WTC11 (cell line): ENCODE measurements at regions not wholly inside any gene's neighbourhood (a gene's known extent, or its start where the extent isn't known, plus 50 kb on each side); places are given as distances from the start of the nearest gene placed in this dataset.
A peak's percentile ranks its signal among the peaks of the same experiment; 100 is the strongest.

Experiments used
- ATAC-seq: fragments of 200-7000 bp; cut with Tn5 transposase; 2 replicates; pipeline ENCODE4 v1.10.0; 2021; ENCODE audit warnings: mild to moderate bottlenecking, moderate library complexity
- CTCF ChIA-PET: fragments of 300-600 bp; sonication (Branson Sonifier 250); formaldehyde crosslinking; loops from one replicate; lab custom pipeline; 2021; ENCODE audit warnings: antibody characterized with exemption; lab: Charles Lee
- POLR2A ChIA-PET: fragments of 350-600 bp; sonication (Branson Sonifier 250); formaldehyde crosslinking; loops from one replicate; lab custom pipeline; 2021; ENCODE audit warnings: antibody characterized with exemption; lab: Charles Lee
- DNase-seq: peaks from one replicate; pipeline ENCODE4 v3.0.0; 2021; ENCODE audit warnings: low spot score
- H3K27ac Mint-ChIP-seq: 2 replicates; pipeline ENCODE4 v1.8.0; 2021; ENCODE audit warnings: mixed read lengths
- H3K27me3 Mint-ChIP-seq: 2 replicates; pipeline ENCODE4 v1.8.0; 2021; ENCODE audit warnings: low read depth, mild to moderate bottlenecking, moderate library complexity, mixed read lengths
- H3K36me3 Mint-ChIP-seq: 2 replicates; pipeline ENCODE4 v1.8.0; 2021; ENCODE audit warnings: mixed read lengths
- H3K4me1 Mint-ChIP-seq: 2 replicates; pipeline ENCODE4 v1.8.0; 2022; ENCODE audit warnings: mixed read lengths
- H3K4me3 Mint-ChIP-seq: 2 replicates; pipeline ENCODE4 v1.8.0; 2021; ENCODE audit warnings: mild to moderate bottlenecking, moderate library complexity, mixed read lengths
- H3K9me3 Mint-ChIP-seq: 2 replicates; pipeline ENCODE4 v1.8.0; 2021; ENCODE audit warnings: mixed read lengths
- ETV6 ChIP-seq: sonication (generic); formaldehyde crosslinking; IDR thresholded peaks from 2 replicates; pipeline ENCODE4 v1.8.1; 2022; ENCODE audit warnings: mild to moderate bottlenecking, missing genetic modification reagents
- FOXK1 ChIP-seq: sonication (generic); formaldehyde crosslinking; IDR thresholded peaks from 2 replicates; pipeline ENCODE4 v1.8.0; 2022; ENCODE audit warnings: mild to moderate bottlenecking, moderate library complexity, missing genetic modification reagents
- JAZF1 ChIP-seq: fragments of 250-450 bp; sonication (Bioruptor Pico); IDR thresholded peaks from 2 replicates; pipeline ENCODE4 v1.9.0; 2021; ENCODE audit warnings: moderate library complexity, mild to moderate bottlenecking, inconsistent platforms
- MXD4 ChIP-seq: fragments of 250-450 bp; sonication (Bioruptor Pico); IDR thresholded peaks from 2 replicates; pipeline ENCODE4 v1.8.0; 2021; ENCODE audit warnings: mild to moderate bottlenecking, moderate library complexity, borderline replicate concordance
- NFYB ChIP-seq: sonication (generic); formaldehyde crosslinking; conservative IDR thresholded peaks from 2 replicates; pipeline ENCODE4 v1.8.0; 2022; ENCODE audit warnings: low read depth, missing genetic modification reagents
- ZNF219 ChIP-seq: sonication (generic); formaldehyde crosslinking; IDR thresholded peaks from 2 replicates; pipeline ENCODE4 v1.8.0; 2023; ENCODE audit warnings: missing genetic modification reagents, mild to moderate bottlenecking, borderline replicate concordance
- ZNF232 ChIP-seq: sonication (generic); formaldehyde crosslinking; IDR thresholded peaks from 2 replicates; pipeline ENCODE4 v1.8.0; 2022; ENCODE audit warnings: mild to moderate bottlenecking, missing genetic modification reagents
- TF ChIP-seq, protein P1 (sequence below): sonication (generic); formaldehyde crosslinking; IDR thresholded peaks from 2 replicates; pipeline ENCODE4 v1.8.0; 2023; ENCODE audit warnings: mild to moderate bottlenecking, missing genetic modification reagents
- TF ChIP-seq, protein P2 (sequence below): sonication (generic); formaldehyde crosslinking; IDR thresholded peaks from 2 replicates; pipeline ENCODE4 v1.8.1; 2022; ENCODE audit warnings: mild to moderate bottlenecking, moderate library complexity, missing genetic modification reagents
- TF ChIP-seq, protein P3 (sequence below): fragments of 250-450 bp; sonication (Bioruptor Pico); conservative IDR thresholded peaks from 2 replicates; pipeline ENCODE4 v1.9.0; 2021; ENCODE audit warnings: mild to moderate bottlenecking
- TF ChIP-seq, protein P4 (sequence below): sonication (generic); formaldehyde crosslinking; IDR thresholded peaks from 2 replicates; pipeline ENCODE4 v1.8.1; 2023; ENCODE audit warnings: mild to moderate bottlenecking, missing genetic modification reagents, moderate library complexity
- TF ChIP-seq, protein P5 (sequence below): sonication (generic); formaldehyde crosslinking; IDR thresholded peaks from 2 replicates; pipeline ENCODE4 v1.8.0; 2022; ENCODE audit warnings: mild to moderate bottlenecking, missing genetic modification reagents

DNA sequence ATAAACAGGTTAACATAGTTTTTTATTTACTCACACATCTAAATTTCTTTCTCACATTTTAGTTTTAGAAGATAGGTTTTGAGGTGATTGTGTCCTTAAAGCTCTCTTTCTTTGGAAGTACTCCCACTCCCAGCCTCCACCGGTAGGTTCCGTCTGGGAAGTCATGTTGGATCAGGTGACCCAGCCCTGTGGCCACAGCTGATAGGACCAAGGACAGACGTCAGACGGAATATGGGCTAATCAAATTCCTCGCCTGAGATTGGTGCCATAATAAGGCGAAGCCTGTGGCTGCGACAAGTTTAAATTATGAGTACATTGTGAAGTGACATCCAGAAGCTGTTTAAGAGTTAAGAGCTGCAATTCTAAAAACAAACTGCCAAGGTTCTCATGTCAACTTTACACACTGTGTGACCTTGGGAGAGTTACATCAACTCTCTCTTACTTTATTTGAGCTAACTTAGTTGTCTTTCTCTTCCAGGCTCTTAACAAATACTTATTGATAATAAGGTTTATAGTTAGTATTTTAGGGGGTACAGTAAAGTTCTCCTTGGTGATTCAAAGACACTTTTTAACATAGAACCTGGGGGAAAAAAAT, 133.6 kb downstream of the NPY start:
- TF ChIP-seq, protein P1, sequence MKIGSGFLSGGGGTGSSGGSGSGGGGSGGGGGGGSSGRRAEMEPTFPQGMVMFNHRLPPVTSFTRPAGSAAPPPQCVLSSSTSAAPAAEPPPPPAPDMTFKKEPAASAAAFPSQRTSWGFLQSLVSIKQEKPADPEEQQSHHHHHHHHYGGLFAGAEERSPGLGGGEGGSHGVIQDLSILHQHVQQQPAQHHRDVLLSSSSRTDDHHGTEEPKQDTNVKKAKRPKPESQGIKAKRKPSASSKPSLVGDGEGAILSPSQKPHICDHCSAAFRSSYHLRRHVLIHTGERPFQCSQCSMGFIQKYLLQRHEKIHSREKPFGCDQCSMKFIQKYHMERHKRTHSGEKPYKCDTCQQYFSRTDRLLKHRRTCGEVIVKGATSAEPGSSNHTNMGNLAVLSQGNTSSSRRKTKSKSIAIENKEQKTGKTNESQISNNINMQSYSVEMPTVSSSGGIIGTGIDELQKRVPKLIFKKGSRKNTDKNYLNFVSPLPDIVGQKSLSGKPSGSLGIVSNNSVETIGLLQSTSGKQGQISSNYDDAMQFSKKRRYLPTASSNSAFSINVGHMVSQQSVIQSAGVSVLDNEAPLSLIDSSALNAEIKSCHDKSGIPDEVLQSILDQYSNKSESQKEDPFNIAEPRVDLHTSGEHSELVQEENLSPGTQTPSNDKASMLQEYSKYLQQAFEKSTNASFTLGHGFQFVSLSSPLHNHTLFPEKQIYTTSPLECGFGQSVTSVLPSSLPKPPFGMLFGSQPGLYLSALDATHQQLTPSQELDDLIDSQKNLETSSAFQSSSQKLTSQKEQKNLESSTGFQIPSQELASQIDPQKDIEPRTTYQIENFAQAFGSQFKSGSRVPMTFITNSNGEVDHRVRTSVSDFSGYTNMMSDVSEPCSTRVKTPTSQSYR (CRISPR knock-in tag), result no peak
- TF ChIP-seq ETV6 (CRISPR knock-in tag) (no peak), JAZF1 (CRISPR knock-in tag) (no peak), MXD4 (no peak), ZNF232 (CRISPR knock-in tag) (no peak), ZNF219 (CRISPR knock-in tag) (no peak)
- TF ChIP-seq, protein P2, sequence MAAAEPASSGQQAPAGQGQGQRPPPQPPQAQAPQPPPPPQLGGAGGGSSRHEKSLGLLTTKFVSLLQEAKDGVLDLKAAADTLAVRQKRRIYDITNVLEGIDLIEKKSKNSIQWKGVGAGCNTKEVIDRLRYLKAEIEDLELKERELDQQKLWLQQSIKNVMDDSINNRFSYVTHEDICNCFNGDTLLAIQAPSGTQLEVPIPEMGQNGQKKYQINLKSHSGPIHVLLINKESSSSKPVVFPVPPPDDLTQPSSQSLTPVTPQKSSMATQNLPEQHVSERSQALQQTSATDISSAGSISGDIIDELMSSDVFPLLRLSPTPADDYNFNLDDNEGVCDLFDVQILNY, result no peak
- TF ChIP-seq, protein P3, sequence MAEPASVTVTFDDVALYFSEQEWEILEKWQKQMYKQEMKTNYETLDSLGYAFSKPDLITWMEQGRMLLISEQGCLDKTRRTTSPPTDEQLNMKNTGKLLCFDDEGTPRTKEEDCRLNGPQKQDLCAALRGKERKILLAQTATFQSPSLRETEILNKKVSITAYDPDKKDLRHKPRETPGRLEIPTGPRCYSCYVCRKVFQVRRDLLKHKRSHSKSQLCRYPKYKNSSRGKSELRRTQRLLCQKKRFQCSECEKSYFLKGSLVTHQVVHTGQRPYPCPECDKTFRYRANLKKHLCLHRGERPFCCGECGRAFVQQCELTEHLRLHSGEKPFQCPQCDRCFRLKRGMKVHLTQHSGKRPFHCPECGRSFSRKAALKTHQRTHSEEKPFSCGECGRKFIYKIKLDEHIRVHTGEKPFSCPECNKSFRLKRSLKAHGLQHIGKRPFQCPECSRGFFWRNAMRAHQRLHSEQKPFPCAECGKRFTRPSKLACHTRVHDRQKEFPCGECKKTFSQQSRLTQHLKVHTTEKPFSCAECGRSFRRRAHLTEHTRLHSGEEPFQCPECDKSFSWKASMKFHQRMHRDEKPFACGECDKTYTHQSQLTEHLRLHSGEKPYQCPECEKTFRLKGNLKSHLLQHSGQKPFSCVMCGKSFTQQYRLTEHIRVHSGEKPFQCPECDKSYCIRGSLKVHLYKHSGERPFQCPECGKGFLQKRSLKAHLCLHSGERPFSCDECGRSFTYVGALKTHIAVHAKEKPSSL (CRISPR knock-in tag), result no peak
- Mint-ChIP-seq H3K4me3 (no peak overlapping the region), H3K9me3 (peaks cover 22% of the 10 kb centered on the region), H3K36me3 (peaks cover 12% of the 10 kb centered on the region), H3K27ac (no peak overlapping the region), H3K4me1 (peaks cover 10% of the 10 kb centered on the region), H3K27me3 (peaks cover 42% of the 10 kb centered on the region)
- ChIA-PET CTCF (interaction anchor here (0.9 kb wide), 1 partner anchor 100 kb away, joined by 5 read pairs; no protein-coding TSS in a partner anchor), POLR2A (no interaction called here)
- ATAC-seq (no peak), DNase-seq (no peak)

DNA sequence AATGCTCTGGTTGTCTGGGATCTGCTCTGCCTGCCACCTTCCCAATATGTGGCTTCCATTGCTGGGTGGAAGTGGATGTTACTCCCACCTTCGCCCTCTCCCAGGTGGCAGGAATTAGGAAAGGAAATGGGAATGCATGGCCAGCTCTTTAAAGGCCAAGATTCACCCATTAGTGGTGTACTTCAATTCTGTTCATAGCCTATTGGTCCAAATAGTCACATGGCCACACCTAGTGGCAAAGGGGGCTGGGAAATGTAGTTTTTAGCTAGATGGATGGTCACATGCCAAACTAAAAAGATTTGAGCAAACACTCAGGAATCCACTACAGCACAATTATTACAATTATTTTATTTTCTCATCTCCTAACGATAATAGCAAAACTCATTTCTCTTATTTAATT, 135.1 kb downstream of the NPY start:
- ChIA-PET CTCF (interaction anchor here (0.8 kb wide), 1 partner anchor 101 kb away, joined by 3 read pairs; no protein-coding TSS in a partner anchor), POLR2A (interaction anchor here (1.0 kb wide), 1 partner anchor 11 kb away, joined by 3 read pairs; no protein-coding TSS in a partner anchor)
- Mint-ChIP-seq H3K27ac (no peak overlapping the region), H3K4me3 (no peak overlapping the region), H3K27me3 (peaks cover 39% of the 10 kb centered on the region), H3K36me3 (peaks cover under 1% of the 10 kb centered on the region), H3K9me3 (peaks cover 8% of the 10 kb centered on the region; the same call in 1 of the 2 replicates), H3K4me1 (peaks cover 16% of the 10 kb centered on the region)
- DNase-seq, result no peak
- ATAC-seq, result peak; percentile 93
- TF ChIP-seq FOXK1 (CRISPR knock-in tag) (no peak), NFYB (CRISPR knock-in tag) (peak; percentile 71)
- TF ChIP-seq, protein P3 (CRISPR knock-in tag), result no peak
- TF ChIP-seq, protein P4, sequence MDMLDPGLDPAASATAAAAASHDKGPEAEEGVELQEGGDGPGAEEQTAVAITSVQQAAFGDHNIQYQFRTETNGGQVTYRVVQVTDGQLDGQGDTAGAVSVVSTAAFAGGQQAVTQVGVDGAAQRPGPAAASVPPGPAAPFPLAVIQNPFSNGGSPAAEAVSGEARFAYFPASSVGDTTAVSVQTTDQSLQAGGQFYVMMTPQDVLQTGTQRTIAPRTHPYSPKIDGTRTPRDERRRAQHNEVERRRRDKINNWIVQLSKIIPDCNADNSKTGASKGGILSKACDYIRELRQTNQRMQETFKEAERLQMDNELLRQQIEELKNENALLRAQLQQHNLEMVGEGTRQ, result peak; percentile 96
- TF ChIP-seq, protein P5, sequence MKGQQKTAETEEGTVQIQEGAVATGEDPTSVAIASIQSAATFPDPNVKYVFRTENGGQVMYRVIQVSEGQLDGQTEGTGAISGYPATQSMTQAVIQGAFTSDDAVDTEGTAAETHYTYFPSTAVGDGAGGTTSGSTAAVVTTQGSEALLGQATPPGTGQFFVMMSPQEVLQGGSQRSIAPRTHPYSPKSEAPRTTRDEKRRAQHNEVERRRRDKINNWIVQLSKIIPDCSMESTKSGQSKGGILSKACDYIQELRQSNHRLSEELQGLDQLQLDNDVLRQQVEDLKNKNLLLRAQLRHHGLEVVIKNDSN, result peak; percentile 95
